ENCODE measurements at regions not wholly inside any gene's neighbourhood (a gene's known extent, or its start where the extent isn't known, plus 50 kb on each side); places are given as distances from the start of the nearest gene placed in this dataset.

GRCh38 chr10:124236136-124236535 lies 142.7 kb upstream of the CHST15 start:
- Mint-ChIP-seq H3K4me3 (no peak overlapping the region), H3K27ac (no peak overlapping the region), H3K27me3 (ENCODE audit: low read depth) (peaks cover under 1% of the 10 kb centered on the region), H3K4me1 (ENCODE audit: low read depth) (peaks cover under 1% of the 10 kb centered on the region), H3K9me3 (peaks cover under 1% of the 10 kb centered on the region), H3K36me3 (ENCODE audit: low read depth) (no peaks in the 10 kb centered on the region)

- no peak overlapping the region for H3K4me3 Mint-ChIP-seq
- no peak overlapping the region for H3K27ac Mint-ChIP-seq
- H3K27me3 Mint-ChIP-seq (ENCODE audit: low read depth) = peaks cover 3% of the 10 kb centered on the region
- peaks cover 3% of the 10 kb centered on the region for H3K4me1 Mint-ChIP-seq (ENCODE audit: low read depth)
- peaks cover 9% of the 10 kb centered on the region for H3K9me3 Mint-ChIP-seq
- H3K36me3 Mint-ChIP-seq (ENCODE audit: low read depth) = no peaks in the 10 kb centered on the region
These were observed 141.8 kb upstream of the CHST15 start for GRCh38 chr10:124235232-124235631.

GRCh38 chr10:124233546-124234138 lies 140.2 kb upstream of the CHST15 start:
- Mint-ChIP-seq H3K27me3 (ENCODE audit: low read depth) (peaks cover 3% of the 10 kb centered on the region), H3K27ac (no peak overlapping the region), H3K36me3 (ENCODE audit: low read depth) (peaks cover 6% of the 10 kb centered on the region), H3K4me3 (no peak overlapping the region), H3K4me1 (ENCODE audit: low read depth) (peaks cover 3% of the 10 kb centered on the region), H3K9me3 (peaks cover 24% of the 10 kb centered on the region)

GRCh38 chr10:124232686-124233545 lies 139.5 kb upstream of the CHST15 start:
- Mint-ChIP-seq H3K4me1 (ENCODE audit: low read depth) (peaks cover 3% of the 10 kb centered on the region), H3K27me3 (ENCODE audit: low read depth) (peaks cover 3% of the 10 kb centered on the region), H3K36me3 (ENCODE audit: low read depth) (peaks cover 6% of the 10 kb centered on the region), H3K4me3 (no peak overlapping the region), H3K27ac (no peak overlapping the region), H3K9me3 (peaks cover 31% of the 10 kb centered on the region)

- Mint-ChIP-seq H3K27me3 (ENCODE audit: low read depth) (peaks cover 3% of the 10 kb centered on the region), H3K27ac (peak overlapping the region; percentile 77), H3K4me1 (ENCODE audit: low read depth) (peaks cover 3% of the 10 kb centered on the region), H3K9me3 (peaks cover 46% of the 10 kb centered on the region), H3K36me3 (ENCODE audit: low read depth) (peaks cover 16% of the 10 kb centered on the region), H3K4me3 (no peak overlapping the region)
These were observed 138.1 kb upstream of the CHST15 start for GRCh38 chr10:124231168-124232155.

GRCh38 chr10:124230635-124231167 lies 137.3 kb upstream of the CHST15 start:
- no peak overlapping the region for H3K4me3 Mint-ChIP-seq
- peak overlapping the region; percentile 77 for H3K27ac Mint-ChIP-seq
- peaks cover 3% of the 10 kb centered on the region for H3K27me3 Mint-ChIP-seq (ENCODE audit: low read depth)
- peaks cover 20% of the 10 kb centered on the region for H3K36me3 Mint-ChIP-seq (ENCODE audit: low read depth)
- H3K4me1 Mint-ChIP-seq (ENCODE audit: low read depth) = peaks cover 5% of the 10 kb centered on the region
- H3K9me3 Mint-ChIP-seq = peaks cover 53% of the 10 kb centered on the region

- H3K27ac Mint-ChIP-seq = peak overlapping the region; percentile 76
These were observed 136.7 kb upstream of the CHST15 start for GRCh38 chr10:124229989-124230634.

GRCh38 chr10:124229201-124229988 lies 136.0 kb upstream of the CHST15 start:
- peaks cover 53% of the 10 kb centered on the region for H3K9me3 Mint-ChIP-seq
- peaks cover 21% of the 10 kb centered on the region for H3K36me3 Mint-ChIP-seq (ENCODE audit: low read depth)
- peaks cover 5% of the 10 kb centered on the region for H3K4me1 Mint-ChIP-seq (ENCODE audit: low read depth)
- no peak overlapping the region for H3K4me3 Mint-ChIP-seq
- peak overlapping the region; percentile 76 for H3K27ac Mint-ChIP-seq
- peaks cover 3% of the 10 kb centered on the region for H3K27me3 Mint-ChIP-seq (ENCODE audit: low read depth)

More at GRCh38 chr10:124229989-124230634, 136.7 kb upstream of the CHST15 start:
- peaks cover 21% of the 10 kb centered on the region for H3K36me3 Mint-ChIP-seq (ENCODE audit: low read depth)
- no peak overlapping the region for H3K4me3 Mint-ChIP-seq
- peaks cover 3% of the 10 kb centered on the region for H3K27me3 Mint-ChIP-seq (ENCODE audit: low read depth)
- peaks cover 5% of the 10 kb centered on the region for H3K4me1 Mint-ChIP-seq (ENCODE audit: low read depth)
- H3K9me3 Mint-ChIP-seq = peaks cover 53% of the 10 kb centered on the region

- Mint-ChIP-seq H3K4me1 (ENCODE audit: low read depth) (peaks cover 5% of the 10 kb centered on the region), H3K9me3 (peaks cover 53% of the 10 kb centered on the region), H3K27ac (no peak overlapping the region), H3K27me3 (ENCODE audit: low read depth) (peaks cover 3% of the 10 kb centered on the region), H3K36me3 (ENCODE audit: low read depth) (peaks cover 21% of the 10 kb centered on the region), H3K4me3 (no peak overlapping the region)
These were observed 135.1 kb upstream of the CHST15 start for GRCh38 chr10:124228471-124228870.

- H3K36me3 Mint-ChIP-seq (ENCODE audit: low read depth) = peaks cover 21% of the 10 kb centered on the region
- no peak overlapping the region for H3K4me3 Mint-ChIP-seq
- peaks cover 53% of the 10 kb centered on the region for H3K9me3 Mint-ChIP-seq
- H3K27me3 Mint-ChIP-seq (ENCODE audit: low read depth) = peaks cover 3% of the 10 kb centered on the region
- peak overlapping the region; percentile 32 for H3K27ac Mint-ChIP-seq
- H3K4me1 Mint-ChIP-seq (ENCODE audit: low read depth) = peaks cover 5% of the 10 kb centered on the region
These were observed 134.6 kb upstream of the CHST15 start for GRCh38 chr10:124227988-124228387.

- H3K9me3 Mint-ChIP-seq = peaks cover 53% of the 10 kb centered on the region
- H3K4me3 Mint-ChIP-seq = no peak overlapping the region
- peaks cover 7% of the 10 kb centered on the region for H3K4me1 Mint-ChIP-seq (ENCODE audit: low read depth)
- H3K36me3 Mint-ChIP-seq (ENCODE audit: low read depth) = peaks cover 21% of the 10 kb centered on the region
- H3K27me3 Mint-ChIP-seq (ENCODE audit: low read depth) = peaks cover 3% of the 10 kb centered on the region
- H3K27ac Mint-ChIP-seq = peak overlapping the region; percentile 32
These were observed 133.9 kb upstream of the CHST15 start for GRCh38 chr10:124227055-124227975.

GRCh38 chr10:124226271-124227054 lies 133.1 kb upstream of the CHST15 start:
- H3K9me3 Mint-ChIP-seq = peaks cover 53% of the 10 kb centered on the region
- H3K27me3 Mint-ChIP-seq (ENCODE audit: low read depth) = peaks cover 3% of the 10 kb centered on the region
- H3K4me1 Mint-ChIP-seq (ENCODE audit: low read depth) = peaks cover 15% of the 10 kb centered on the region
- H3K4me3 Mint-ChIP-seq = peak overlapping the region; percentile 35
- H3K27ac Mint-ChIP-seq = peak overlapping the region; percentile 43
- peaks cover 21% of the 10 kb centered on the region for H3K36me3 Mint-ChIP-seq (ENCODE audit: low read depth)
